ENCODE measurements at regions not wholly inside any gene's neighbourhood (a gene's known extent, or its start where the extent isn't known, plus 50 kb on each side); places are given as distances from the start of the nearest gene placed in this dataset.
A peak's percentile ranks its signal among the peaks of the same experiment; 100 is the strongest.

DNA sequence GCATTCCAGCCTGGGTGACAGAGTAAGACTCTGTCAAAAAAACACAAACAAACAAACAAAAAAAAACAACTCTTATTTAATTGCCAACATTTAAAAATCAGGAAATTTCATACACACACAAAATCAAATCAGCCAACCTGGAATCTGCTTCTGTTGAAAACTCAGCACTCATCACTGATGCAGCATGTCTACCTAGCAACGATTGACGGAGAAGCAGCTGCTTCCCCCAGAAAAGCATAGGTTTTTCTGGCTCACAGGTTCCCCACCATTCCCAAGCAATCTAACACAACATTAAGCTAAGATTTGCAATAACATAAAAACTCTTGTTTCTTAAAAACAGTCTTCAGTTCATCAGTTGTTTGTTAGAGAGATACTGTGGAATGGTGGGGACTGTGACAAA, 143.6 kb downstream of the DHX15 start:
- TF ChIP-seq, protein P1, sequence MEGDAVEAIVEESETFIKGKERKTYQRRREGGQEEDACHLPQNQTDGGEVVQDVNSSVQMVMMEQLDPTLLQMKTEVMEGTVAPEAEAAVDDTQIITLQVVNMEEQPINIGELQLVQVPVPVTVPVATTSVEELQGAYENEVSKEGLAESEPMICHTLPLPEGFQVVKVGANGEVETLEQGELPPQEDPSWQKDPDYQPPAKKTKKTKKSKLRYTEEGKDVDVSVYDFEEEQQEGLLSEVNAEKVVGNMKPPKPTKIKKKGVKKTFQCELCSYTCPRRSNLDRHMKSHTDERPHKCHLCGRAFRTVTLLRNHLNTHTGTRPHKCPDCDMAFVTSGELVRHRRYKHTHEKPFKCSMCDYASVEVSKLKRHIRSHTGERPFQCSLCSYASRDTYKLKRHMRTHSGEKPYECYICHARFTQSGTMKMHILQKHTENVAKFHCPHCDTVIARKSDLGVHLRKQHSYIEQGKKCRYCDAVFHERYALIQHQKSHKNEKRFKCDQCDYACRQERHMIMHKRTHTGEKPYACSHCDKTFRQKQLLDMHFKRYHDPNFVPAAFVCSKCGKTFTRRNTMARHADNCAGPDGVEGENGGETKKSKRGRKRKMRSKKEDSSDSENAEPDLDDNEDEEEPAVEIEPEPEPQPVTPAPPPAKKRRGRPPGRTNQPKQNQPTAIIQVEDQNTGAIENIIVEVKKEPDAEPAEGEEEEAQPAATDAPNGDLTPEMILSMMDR (IDR thresholded peaks at IDR 0.05; ENCODE audit: low read depth, low read length): no peak
- DNase-seq (ENCODE audit: extremely low read depth, low read depth): no peak

DNA sequence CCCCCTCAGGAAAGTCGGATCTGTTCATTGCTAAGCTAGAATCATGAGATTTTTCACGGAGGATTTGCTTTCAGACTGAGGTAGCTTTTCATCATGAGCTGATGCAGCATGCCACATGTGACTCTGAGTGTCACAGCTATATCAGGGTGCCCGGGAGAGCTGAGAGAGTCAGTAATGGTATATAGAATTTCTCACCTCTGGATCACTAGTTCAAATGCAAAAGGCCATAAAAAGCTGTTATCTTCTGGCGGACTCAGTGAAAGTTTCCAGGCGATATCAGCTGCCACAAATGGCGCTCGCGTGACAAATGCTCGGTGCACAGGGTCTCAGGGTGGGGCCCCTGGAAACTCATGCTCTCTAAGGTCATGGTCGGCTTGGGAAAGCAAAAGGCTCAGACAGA, 150.1 kb downstream of the DHX15 start:
- no peak for DNase-seq (ENCODE audit: extremely low read depth, low read depth)
- TF ChIP-seq, protein P1 (IDR thresholded peaks at IDR 0.05; ENCODE audit: low read depth, low read length): no peak

DNA sequence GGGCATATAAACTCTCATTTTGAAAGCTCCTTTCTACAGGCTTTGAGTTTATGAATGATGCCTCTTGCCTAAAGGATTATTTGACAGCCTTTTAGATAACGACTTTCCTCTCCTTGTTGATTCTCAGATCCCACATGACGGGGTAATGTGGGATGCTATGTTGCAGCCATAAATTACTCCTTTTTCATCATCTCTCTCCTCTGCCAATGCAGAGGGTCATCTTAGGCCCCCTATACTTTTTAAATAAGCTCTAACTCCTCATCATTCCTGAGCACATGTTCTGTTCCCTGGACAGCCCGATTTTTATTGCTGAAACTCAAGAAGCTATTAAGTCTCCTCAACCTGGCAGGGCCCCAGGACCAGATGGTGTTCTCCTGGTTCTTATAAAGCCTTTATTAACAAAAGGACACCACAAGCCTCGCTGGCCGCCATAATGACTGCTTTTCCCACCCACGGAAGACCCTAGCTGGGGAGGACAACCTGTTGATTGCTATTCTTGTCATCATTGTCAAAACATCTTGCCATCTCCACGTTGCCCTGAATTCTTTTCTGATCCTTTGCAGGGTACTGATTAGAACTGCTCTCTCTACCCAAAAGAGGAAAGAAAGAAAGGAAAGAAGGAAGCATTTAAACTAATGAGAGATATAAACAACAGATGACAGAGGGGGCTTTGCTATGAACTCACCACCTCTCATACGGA, 150.7 kb downstream of the DHX15 start:
- TF ChIP-seq, protein P1 (IDR thresholded peaks at IDR 0.05; ENCODE audit: low read depth, low read length): no peak

DNA sequence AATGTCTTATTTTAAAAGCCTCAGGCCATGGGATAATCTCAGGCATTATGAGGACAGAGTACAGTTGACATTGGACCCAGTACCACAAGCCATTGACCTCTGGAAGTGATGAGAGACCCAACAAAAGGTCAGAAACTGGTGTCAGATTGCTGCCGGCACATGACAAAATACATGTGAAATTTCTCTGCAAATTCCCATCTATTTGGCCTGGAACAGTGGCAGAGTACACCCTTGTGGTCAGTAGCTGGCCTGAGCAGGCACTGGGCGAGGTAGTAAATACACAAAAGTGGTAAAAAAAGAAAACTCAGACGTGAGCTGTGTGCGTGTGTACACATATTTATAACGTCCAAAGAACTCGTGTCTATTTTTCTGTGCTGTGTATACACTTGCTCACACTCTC, 155.5 kb downstream of the DHX15 start:
- TF ChIP-seq, protein P1 (IDR thresholded peaks at IDR 0.05; ENCODE audit: low read depth, low read length): peak; percentile 19
- DNase-seq (ENCODE audit: extremely low read depth, low read depth): no peak

More for the DNA sequence above, 150.7 kb downstream of the DHX15 start:
- DNase-seq (ENCODE audit: extremely low read depth, low read depth): no peak

DNA sequence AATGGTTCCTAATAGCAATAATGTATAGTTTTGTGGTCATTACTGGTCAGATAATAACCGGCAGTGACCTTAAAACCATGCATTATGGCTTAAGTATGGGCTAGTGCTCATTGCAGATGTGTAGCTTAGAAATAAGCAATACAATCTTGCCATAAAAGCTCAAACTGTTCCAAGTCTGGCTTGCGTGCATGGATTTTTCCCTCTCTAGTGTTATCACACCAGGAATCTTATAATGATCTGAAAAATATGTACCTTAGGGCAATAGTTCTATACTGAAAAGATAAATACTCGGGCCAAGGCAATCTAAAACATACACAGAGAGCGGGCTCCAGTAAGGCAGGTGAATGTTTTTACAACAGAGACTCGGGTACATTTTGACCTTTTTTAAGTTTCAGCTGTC, 157.8 kb downstream of the DHX15 start:
- DNase-seq (ENCODE audit: extremely low read depth, low read depth): no peak
- TF ChIP-seq, protein P1 (IDR thresholded peaks at IDR 0.05; ENCODE audit: low read depth, low read length): no peak

DNA sequence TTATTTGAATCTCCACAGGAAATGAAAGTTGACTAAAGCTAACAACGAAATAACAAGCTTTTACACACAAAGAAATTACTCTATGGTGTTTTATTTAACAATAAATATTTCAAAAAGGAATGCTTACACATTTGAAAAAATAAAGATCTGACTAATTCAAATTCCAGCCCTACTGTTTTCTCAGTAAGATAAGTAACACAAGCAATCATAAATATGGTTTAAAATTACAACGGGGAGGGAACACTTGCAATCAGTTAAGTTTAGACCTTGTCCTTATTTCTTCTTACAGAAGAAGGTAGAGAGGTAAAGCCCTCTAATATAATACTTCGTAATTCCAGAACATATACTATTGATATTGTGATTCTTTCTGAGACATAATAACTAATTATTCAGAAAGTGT, 158.5 kb downstream of the DHX15 start:
- DNase-seq (ENCODE audit: extremely low read depth, low read depth): no peak
- TF ChIP-seq, protein P1 (IDR thresholded peaks at IDR 0.05; ENCODE audit: low read depth, low read length): no peak

DNA sequence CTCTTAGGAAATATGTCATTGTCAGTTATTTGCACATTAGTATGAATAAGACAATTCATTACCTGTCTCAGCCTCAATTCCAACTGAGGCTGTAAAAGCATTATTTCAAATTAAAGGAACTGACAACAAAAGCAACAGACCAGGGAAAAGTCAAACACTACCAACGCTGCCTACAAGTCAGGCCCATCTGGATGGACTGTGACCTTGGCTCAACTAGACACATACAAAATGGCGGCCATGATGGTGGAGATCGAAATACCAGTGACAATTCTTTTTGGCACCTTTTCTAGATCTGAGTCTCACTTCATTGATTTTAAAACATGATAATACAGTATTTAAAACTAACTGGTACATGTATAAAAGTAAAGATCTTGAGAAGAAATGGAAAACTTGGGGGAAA, 160.7 kb downstream of the DHX15 start:
- no peak for DNase-seq (ENCODE audit: extremely low read depth, low read depth)
- TF ChIP-seq, protein P1 (IDR thresholded peaks at IDR 0.05; ENCODE audit: low read depth, low read length): no peak
